Suprapubic skin (tissue), 4 donors: ENCODE measurements at regions not wholly inside any gene's neighbourhood (a gene's known extent, or its start where the extent isn't known, plus 50 kb on each side); places are given as distances from the start of the nearest gene placed in this dataset.
"Not testable (repeated sequence)": the region's sequence is repeated elsewhere in the genome, so short reads cannot be mapped to it uniquely, and the experiment has no call there.

Experiments
- DNase-seq, 2 donors: peaks; one replicate each; pipeline ENCODE4 v3.0.0-alpha.2; 2019; ENCODE audit warnings: low spot score in 2 of 2
- H3K27ac ChIP-seq: fragments of 200-600 bp; sonication (generic); one replicate; pipeline ENCODE4 v1.5.1; 2019
- H3K27me3 ChIP-seq: fragments of 200-600 bp; sonication (generic); one replicate; pipeline ENCODE4 v1.5.1; 2019
- H3K36me3 ChIP-seq: fragments of 200-600 bp; sonication (generic); one replicate; pipeline ENCODE4 v1.5.1; 2019
- H3K4me1 ChIP-seq: fragments of 200-600 bp; sonication (generic); one replicate; pipeline ENCODE4 v1.5.1; 2019
- H3K4me3 ChIP-seq: fragments of 200-600 bp; sonication (generic); one replicate; pipeline ENCODE4 v1.5.1; 2019; ENCODE audit warnings: mild to moderate bottlenecking
- H3K9me3 ChIP-seq: fragments of 200-600 bp; sonication (generic); one replicate; pipeline ENCODE4 v1.5.1; 2019
- EP300 ChIP-seq: sonication (generic); formaldehyde crosslinking; IDR thresholded peaks from one replicate; pipeline ENCODE4 v1.6.1; 2017; ENCODE audit warnings: antibody characterized with exemption
- POLR2A ChIP-seq, 2 donors: fragments of 450-650 bp; IDR thresholded peaks; one replicate each; pipeline ENCODE4 v1.6.1; 2017; ENCODE audit warnings: antibody characterized with exemption in 2 of 2, mild to moderate bottlenecking in 2 of 2, moderate library complexity in 2 of 2
- POLR2AphosphoS5 ChIP-seq, 3 donors: sonication (generic); formaldehyde crosslinking; IDR thresholded peaks; one replicate each; pipeline ENCODE4 v1.6.1; 2017; ENCODE audit warnings: antibody characterized with exemption in 3 of 3
- WGBS: methylation state at CpG from one replicate; pipeline ENCODE4 v1.1.5; 2018; 5-methylcytosine and 5-hydroxymethylcytosine counted together
- TF ChIP-seq, protein P1 (sequence below), 2 donors: fragments of 200-600 bp in 1 of 2; fragments of 450-650 bp in 1 of 2; sonication (generic) in 1 of 2; IDR thresholded peaks; one replicate each; pipeline ENCODE4 v1.5.1; 2016 to 2019; ENCODE audit warnings: antibody characterized with exemption in 2 of 2, mild to moderate bottlenecking in 1 of 2, moderate library complexity in 1 of 2

GRCh38 chr10:57334523-57334922 is 933.2 kb downstream of the IPMK start:
- TF ChIP-seq POLR2AphosphoS5 (IDR thresholded peaks at IDR 0.05) (no peak), EP300 (no peak), POLR2A (IDR thresholded peaks at IDR 0.05) (no peak)
- TF ChIP-seq, protein P1, sequence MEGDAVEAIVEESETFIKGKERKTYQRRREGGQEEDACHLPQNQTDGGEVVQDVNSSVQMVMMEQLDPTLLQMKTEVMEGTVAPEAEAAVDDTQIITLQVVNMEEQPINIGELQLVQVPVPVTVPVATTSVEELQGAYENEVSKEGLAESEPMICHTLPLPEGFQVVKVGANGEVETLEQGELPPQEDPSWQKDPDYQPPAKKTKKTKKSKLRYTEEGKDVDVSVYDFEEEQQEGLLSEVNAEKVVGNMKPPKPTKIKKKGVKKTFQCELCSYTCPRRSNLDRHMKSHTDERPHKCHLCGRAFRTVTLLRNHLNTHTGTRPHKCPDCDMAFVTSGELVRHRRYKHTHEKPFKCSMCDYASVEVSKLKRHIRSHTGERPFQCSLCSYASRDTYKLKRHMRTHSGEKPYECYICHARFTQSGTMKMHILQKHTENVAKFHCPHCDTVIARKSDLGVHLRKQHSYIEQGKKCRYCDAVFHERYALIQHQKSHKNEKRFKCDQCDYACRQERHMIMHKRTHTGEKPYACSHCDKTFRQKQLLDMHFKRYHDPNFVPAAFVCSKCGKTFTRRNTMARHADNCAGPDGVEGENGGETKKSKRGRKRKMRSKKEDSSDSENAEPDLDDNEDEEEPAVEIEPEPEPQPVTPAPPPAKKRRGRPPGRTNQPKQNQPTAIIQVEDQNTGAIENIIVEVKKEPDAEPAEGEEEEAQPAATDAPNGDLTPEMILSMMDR (IDR thresholded peaks at IDR 0.05), result no peak
- DNase-seq, result no peak

DNA sequence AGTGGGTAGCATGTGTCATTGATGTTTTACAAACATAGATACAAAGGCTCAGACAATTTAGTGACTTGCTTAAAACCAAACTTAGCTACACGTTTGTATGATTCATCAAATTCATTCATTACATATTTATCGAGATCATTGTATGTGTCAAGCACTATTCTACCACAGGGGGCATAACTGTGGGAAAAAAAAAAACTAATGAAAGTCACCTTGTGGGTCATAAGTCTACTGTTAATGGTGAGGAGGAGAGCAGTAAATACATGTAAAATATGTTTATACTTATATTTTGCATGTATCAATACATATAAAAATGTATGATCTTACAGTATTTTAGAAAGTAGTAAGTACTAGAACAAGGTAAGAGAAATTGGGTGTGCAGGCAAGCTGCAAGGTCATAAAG is 933.8 kb downstream of the IPMK start:
- Histone ChIP-seq H3K27ac (no peak overlapping the region), H3K4me3 (no peak overlapping the region), H3K4me1 (no peaks in the 10 kb centered on the region), H3K27me3 (peaks cover 3% of the 10 kb centered on the region), H3K36me3 (no peaks in the 10 kb centered on the region), H3K9me3 (no peaks in the 10 kb centered on the region)
- no peak for DNase-seq
- TF ChIP-seq EP300 (no peak), POLR2AphosphoS5 (IDR thresholded peaks at IDR 0.05) (no peak), POLR2A (IDR thresholded peaks at IDR 0.05) (no peak)
- TF ChIP-seq, protein P1 (IDR thresholded peaks at IDR 0.05), result no peak
- WGBS, result 73% methylated on average over 2 of the region's 2 CpGs

More at GRCh38 chr10:57334523-57334922, 933.2 kb downstream of the IPMK start:
- H3K4me1 ChIP-seq, result no peaks in the 10 kb centered on the region
- H3K4me3 ChIP-seq, result no peak overlapping the region
- WGBS, result 72% methylated on average over 4 of the region's 4 CpGs
- H3K27me3 ChIP-seq, result peaks cover 3% of the 10 kb centered on the region
- H3K36me3 ChIP-seq, result no peaks in the 10 kb centered on the region
- H3K27ac ChIP-seq, result no peak overlapping the region
- H3K9me3 ChIP-seq, result no peaks in the 10 kb centered on the region

DNA sequence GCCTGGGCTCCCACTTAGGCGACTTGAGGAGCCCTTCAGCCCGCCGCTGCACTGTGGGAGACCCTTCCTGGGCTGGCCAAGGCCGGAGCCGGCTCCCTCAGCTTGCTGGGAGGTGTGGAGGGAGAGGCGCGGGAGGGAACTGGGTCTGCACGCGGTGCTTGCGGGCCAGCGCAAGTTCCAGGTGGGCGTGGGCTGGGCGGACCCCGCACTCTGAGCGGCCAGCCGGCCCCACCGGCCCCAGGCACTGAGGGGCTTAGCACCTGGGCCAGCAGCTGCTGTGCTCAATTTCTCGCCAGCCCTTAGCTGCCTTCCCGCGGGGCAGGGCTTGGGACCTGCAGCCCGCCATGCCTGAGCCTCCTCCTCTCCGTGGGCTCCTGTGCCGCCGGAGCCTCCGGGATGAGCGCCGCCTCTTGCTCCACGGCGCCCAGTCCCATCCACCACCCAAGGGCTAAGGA is 946.3 kb downstream of the IPMK start:
- H3K4me3 ChIP-seq, H3K27ac ChIP-seq, H3K4me1 ChIP-seq, H3K9me3 ChIP-seq, DNase-seq, H3K27me3 ChIP-seq, H3K36me3 ChIP-seq: not testable (repeated sequence)
- WGBS, result 83% methylated on average over 1 of the region's 29 CpGs

DNA sequence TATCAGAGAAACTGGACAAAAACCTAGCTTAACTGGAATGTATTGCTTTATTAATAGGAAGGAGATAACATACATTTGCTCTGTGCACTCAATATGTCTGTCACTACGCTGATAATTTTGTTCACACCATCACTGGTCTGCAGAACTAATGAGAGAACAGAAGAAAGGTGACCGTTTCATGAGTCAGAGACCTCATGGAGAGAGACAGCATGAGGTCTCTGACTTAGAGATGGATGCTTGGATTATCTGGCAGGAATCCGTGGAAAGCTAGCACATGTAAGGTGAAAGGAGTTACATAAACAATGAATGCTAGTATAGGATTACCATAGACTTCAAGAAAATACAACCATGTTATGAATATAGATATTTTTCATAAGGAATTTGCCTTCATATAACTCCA is 947.3 kb downstream of the IPMK start:
- no peak for TF ChIP-seq POLR2A (IDR thresholded peaks at IDR 0.05)
- TF ChIP-seq EP300, result no peak
- TF ChIP-seq, protein P1 (IDR thresholded peaks at IDR 0.05), result no peak
- TF ChIP-seq POLR2AphosphoS5 (IDR thresholded peaks at IDR 0.05), result no peak
- H3K27ac ChIP-seq, result no peak overlapping the region
- H3K4me3 ChIP-seq, result no peak overlapping the region
- H3K9me3 ChIP-seq, result peaks cover 5% of the 10 kb centered on the region
- WGBS, result 91% methylated on average over 3 of the region's 3 CpGs
- no peak for DNase-seq
- no peaks in the 10 kb centered on the region for H3K36me3 ChIP-seq
- no peaks in the 10 kb centered on the region for H3K4me1 ChIP-seq
- H3K27me3 ChIP-seq, result no peaks in the 10 kb centered on the region

DNA sequence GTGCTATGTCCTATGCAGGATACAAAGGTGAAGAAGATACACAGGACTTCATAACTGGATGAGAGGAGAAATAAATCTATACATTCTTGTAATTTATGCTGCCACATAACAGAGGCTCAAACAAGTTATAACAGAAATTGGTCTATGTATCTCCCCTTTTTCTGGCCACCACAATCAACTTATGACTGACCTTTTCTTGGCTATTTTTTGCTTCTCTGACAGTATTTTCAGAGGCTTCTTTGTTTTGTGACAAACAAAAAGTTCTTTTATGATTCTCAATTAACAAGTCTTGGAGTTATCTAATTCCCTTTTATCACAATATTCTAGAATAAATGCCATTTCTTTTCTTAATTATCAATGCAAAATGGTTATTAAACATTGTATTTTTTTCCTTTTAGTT is 953.0 kb upstream of the ZWINT start:
- no peaks in the 10 kb centered on the region for H3K27me3 ChIP-seq
- no peak overlapping the region for H3K4me3 ChIP-seq
- TF ChIP-seq EP300, result no peak
- TF ChIP-seq, protein P1 (IDR thresholded peaks at IDR 0.05), result no peak
- TF ChIP-seq POLR2A (IDR thresholded peaks at IDR 0.05), result no peak
- no peak for TF ChIP-seq POLR2AphosphoS5 (IDR thresholded peaks at IDR 0.05)
- no peak overlapping the region for H3K27ac ChIP-seq
- no peaks in the 10 kb centered on the region for H3K36me3 ChIP-seq
- no peak for DNase-seq
- H3K9me3 ChIP-seq, result no peaks in the 10 kb centered on the region
- no peaks in the 10 kb centered on the region for H3K4me1 ChIP-seq

DNA sequence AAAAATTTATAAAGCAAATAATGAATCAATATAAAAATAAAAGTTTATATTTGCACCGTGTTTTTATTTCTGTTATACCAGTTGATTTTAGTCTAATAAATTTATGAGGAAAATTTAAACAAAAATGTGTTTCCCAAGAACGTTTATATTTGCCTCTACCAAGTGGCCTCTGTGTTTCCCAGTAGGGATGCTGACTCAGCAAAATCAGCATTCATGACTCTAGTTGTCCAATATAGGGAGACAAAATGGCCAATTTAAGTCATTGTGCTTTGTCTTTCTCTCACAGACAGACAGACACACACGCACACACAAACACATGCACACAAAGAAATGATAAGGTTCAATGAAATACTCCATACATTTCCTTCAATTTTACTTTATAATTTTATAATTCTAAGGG is 942.5 kb upstream of the ZWINT start:
- H3K27me3 ChIP-seq, result no peaks in the 10 kb centered on the region
- no peak overlapping the region for H3K27ac ChIP-seq
- no peak for TF ChIP-seq POLR2A (IDR thresholded peaks at IDR 0.05)
- no peak for TF ChIP-seq EP300
- TF ChIP-seq POLR2AphosphoS5 (IDR thresholded peaks at IDR 0.05), result no peak
- TF ChIP-seq, protein P1 (IDR thresholded peaks at IDR 0.05), result no peak
- H3K4me1 ChIP-seq, result no peaks in the 10 kb centered on the region
- no peak for DNase-seq
- H3K4me3 ChIP-seq, result no peak overlapping the region
- H3K36me3 ChIP-seq, result no peaks in the 10 kb centered on the region
- no peaks in the 10 kb centered on the region for H3K9me3 ChIP-seq
- 71% methylated on average over 3 of the region's 3 CpGs for WGBS
